Stimulated activated CD4-positive, alpha-beta T cell treated with anti-CD3 and anti-CD28 coated beads, Interleukin-2, amount 100 ng/mL, for 48 hours (primary cell): ENCODE measurements at regions not wholly inside any gene's neighbourhood (a gene's known extent, or its start where the extent isn't known, plus 50 kb on each side); places are given as distances from the start of the nearest gene placed in this dataset.
"Not testable (repeated sequence)": the region's sequence is repeated elsewhere in the genome, so short reads cannot be mapped to it uniquely, and the experiment has no call there.

Experiments
- DNase-seq, 2 donors: peaks; one replicate each; pipeline ENCODE4 v3.0.0-alpha.2; 2020

DNA sequence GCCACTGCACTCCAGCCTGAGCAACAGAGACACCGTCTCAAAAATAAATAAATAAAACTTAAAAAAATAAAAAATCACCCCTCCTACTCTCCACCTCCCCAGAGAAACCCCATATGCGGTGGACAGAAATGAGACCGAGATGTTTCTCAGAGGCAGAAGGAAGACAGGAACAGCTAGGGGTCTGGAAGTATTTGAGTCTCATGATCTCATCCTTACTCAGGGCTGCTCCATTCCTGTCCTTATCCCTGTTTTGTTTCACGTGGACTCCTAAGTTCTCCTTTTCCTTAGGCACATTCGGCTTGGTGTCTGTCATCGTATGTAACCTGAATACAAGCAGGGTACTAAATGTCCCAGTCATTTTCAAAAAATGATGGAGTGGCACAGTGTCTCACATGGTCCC lies 76.1 kb downstream of the C9orf50 start:
- no peak for DNase-seq

GRCh38 chr9:129542741-129543140 lies 78.2 kb downstream of the C9orf50 start:
- no peak for DNase-seq

DNA sequence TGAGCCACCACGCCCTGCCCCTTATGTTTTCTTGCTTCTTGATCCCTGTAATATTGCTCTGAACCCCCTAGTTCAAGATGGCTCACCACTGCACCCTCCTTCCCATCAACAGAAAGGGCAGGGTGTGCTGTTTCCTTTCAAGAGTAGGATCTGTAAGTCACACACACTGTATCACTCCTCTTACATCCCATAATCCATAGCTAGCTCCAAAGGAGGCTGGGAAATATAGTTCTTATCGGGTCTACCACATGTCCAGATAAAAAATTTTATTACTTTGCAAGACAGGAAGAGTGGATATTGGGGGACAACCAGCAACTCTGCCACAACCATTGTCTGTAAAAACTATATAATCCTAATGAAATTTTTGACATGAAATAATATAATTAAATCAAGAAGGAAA lies 79.6 kb downstream of the C9orf50 start:
- DNase-seq, result no peak

DNA sequence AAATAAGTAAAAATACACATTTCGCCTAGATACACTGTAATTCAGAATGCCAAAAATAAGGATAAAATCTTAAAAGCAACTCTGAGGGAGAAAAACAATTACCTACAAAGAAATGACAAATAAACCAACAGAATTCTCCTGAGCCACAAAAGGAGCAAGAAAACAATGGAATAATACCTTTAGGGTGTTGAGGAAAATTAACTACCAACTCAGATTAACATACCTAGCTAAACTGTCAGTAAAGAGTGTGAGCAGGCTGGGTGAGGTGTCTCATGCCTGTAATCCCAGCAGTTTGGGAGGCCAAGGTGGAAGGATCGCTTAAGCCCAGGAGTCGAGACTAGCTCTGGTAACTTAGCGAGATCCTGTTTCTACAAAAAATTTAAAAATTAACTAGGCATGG lies 81.5 kb downstream of the C9orf50 start:
- no peak for DNase-seq

DNA sequence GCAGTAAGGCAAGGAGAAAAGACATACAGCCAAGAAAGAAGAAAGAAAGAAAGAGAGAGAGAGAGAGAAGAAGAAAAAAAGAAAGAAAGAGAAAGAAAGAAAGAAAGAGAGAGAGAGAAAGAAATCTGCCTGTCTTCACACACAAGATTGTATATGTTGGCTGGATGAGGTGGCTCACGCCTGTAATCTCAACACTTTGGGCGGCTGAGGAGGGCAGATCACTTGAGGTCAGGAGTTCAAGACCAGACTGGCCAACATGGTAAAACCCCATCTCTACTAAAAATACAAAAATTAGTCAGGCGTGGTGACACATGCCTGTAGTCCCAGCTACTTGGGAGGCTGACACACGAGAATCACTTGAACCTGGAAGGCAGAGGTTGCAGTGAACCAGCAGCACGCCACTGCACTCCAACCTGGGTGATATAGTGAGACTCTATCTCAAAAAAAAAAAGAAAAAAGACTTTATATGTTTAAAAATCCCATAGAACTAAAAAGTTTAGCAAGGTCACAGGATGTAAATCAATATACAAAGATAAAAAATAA lies 89.0 kb downstream of the C9orf50 start:
- DNase-seq, result not testable (repeated sequence)

DNA sequence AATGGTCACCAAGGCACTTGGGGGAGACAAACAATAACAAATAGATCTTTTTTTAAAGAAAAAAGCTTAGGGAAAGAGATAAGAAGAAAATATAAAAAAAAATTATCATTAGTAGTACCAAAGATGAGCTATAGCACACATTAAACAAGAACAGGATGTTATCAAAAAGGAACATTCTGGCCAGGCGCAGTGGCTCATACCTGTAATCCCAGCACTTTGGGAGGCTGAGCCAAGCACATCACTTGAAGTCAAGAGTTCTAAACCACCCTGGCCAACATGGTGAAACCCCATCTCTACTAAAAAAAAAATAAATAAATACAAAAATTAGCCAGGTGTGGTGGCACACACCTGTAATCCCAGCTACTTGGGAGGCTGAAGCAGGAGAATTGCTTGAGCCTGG lies 92.9 kb downstream of the C9orf50 start:
- DNase-seq, result not testable (repeated sequence)

DNA sequence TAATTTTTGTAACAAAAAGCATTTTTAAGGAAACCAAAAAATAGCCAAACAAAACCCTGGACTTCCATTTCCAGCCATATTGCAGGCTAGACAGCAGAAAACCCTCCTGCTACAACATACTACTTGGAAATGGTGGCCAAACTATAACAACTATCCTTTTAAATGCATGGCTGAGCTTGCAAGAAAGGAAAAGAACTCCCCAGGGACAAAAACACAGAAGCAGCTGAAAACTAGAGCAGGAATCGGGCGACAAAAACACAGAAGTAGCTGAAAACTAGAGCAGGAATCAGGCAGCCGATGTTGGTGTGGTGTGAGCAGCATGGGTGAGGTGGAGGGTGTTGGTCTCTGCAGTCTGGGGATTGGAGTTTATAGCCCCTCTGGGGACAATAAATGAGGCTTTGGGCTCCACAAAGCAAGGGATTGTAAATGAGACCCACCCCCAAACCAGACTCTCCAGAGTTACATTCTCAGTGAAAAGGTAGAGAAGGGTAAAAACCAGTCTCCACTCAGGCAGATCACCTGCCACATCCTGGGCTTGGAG lies 95.2 kb downstream of the C9orf50 start:
- no peak for DNase-seq

GRCh38 chr9:129524582-129525270 lies 96.2 kb downstream of the C9orf50 start:
- DNase-seq, result no peak

- DNase-seq, result no peak
Observed at GRCh38 chr9:129523943-129524581, 96.8 kb downstream of the C9orf50 start.

DNA sequence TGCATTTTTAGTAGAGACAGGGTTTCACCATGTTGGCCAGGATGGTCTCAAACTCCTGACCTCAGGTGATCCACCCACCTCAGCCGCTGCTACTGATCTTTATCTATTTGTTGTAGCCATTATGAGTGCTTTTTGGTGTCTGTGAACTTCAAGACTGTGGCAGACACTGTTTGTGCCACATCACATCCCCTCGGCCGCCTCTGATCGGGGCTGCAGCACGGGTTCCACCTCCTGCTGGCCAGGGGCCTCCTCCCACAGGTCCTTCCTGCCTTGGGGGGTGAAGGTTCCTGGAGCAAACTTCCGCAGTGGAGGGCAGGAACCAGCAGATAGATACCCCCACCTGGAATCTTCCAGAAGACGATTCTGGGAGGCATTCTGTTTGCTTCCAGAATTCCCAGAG lies 98.5 kb downstream of the C9orf50 start:
- no peak for DNase-seq

DNA sequence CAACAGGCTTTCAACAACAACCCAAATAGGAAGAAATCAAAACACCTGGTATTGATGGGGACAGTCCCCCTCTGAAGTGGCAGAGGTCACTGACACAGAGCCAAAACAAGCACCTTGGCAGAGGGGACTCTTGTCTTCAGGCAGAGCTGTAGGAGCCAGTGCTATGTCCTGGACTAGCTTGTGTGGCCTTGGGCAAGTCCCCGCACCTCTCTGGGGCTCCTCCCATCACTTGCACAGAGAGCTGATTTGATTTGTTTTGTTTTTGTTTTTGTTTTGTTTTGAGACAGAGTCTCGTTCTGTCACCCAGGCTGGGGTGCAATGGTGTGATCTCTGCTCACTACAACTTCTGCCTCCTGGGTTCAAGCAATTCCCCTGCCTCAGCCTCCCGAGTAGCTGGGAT lies 100.8 kb downstream of the C9orf50 start:
- DNase-seq, result no peak

GRCh38 chr9:129518074-129518473 lies 102.8 kb downstream of the C9orf50 start:
- no peak for DNase-seq

DNA sequence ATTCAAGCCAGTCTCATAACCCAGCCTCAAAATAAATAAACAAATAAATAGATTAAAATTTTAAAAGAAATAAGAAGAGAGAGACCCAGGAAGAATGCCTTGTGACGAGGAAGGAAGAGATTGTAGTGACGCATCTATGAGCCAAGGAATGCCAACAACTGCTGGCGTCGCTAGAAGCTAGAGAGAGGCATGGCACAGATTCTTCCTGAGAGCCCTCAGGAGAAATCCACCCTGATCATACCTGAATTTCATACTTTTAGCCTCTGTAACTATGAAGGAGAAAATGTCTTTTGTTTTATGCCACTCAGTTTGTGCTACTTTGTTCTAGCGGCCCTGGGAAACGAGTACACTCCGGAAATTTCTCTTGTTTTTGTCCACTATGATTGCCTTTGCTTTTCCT lies 103.9 kb downstream of the C9orf50 start:
- DNase-seq, result no peak

DNA sequence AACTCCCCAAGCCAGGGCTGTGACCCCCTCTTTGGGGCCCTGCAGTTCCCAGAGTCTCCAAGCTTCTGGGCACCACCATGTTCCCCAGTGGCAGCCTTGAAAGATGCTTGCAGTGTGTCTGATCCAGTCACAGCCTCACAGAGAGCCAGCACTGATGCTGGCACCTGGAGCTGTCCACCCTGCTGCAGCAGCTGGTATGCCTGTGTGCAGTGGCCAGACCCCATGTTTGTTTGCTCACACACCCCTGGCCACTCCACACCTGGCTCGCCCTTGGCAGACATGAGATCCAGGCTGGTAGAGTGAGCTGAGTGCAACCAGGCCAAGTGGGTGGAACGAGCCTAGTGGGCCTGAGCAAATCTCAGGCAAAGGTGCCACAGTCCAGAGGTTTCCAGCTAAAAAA lies 106.0 kb downstream of the C9orf50 start:
- no peak for DNase-seq

- DNase-seq, result no peak
Observed at GRCh38 chr9:129514497-129514867, 106.4 kb downstream of the C9orf50 start.

- DNase-seq, result no peak
Observed at GRCh38 chr9:129513856-129514496, 106.9 kb downstream of the C9orf50 start.

DNA sequence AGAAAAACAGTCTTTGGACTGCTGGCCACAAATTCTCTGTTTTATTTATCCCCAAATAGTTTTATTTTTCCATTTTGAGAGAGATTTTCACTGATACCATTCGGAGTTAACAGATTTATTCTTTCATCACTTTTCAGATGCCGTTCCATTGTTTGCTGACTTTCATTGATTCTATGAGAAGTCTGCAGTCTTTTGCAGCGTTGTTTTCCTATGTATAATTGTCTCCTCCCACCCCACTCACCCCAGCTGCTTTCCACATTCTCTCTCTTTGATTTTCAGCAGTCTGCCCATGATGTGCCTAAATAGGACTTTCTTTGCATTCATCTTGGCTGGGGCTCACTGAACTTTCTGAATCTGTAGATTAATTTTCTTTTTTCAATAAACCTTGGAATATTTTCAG lies 107.6 kb downstream of the C9orf50 start:
- no peak for DNase-seq

- no peak for DNase-seq
Observed at GRCh38 chr9:129511285-129511900, 109.5 kb downstream of the C9orf50 start.

GRCh38 chr9:129509533-129509928 lies 111.4 kb downstream of the C9orf50 start:
- no peak for DNase-seq

DNA sequence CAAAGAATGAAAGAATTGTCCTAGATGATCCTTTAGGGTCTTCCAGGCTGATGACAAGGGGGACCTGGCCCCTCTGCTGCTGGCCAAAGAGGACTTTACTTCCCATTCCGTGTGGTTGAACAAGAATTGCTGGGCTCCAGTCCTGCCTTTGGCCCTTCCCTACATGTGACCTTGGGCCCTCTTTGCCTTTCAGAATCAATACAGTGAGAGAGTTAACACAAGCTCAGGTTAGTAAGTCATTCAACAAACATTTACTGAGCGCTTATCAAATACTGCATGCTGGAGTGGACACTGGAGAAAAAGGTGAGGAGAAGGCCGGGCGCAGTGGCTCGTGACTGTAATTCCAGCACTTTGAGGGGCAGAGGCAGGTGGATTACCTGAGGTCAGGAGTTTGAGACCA lies 113.1 kb downstream of the C9orf50 start:
- no peak for DNase-seq

GRCh38 chr9:129506892-129507291 lies 114.0 kb downstream of the C9orf50 start:
- DNase-seq, result no peak

DNA sequence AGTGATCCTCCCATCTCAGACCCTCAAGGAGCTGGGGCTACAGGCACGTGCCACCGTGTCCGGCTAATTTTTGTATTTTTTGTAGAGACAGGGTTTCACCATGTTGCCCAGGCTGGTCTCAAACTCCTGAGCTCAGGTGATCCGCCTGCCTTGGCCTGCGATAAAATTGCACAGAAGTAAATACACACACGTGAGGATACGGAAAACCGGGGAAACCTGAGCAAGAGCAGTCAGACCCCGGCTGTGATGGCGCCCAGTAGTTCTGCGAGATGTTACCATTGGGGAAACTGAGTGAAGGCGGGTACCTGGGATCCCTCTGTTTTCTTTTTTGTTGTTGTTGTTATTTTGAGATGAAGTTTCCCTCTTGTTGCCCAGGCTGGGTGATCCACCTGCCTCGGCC lies 114.9 kb downstream of the C9orf50 start:
- no peak for DNase-seq

DNA sequence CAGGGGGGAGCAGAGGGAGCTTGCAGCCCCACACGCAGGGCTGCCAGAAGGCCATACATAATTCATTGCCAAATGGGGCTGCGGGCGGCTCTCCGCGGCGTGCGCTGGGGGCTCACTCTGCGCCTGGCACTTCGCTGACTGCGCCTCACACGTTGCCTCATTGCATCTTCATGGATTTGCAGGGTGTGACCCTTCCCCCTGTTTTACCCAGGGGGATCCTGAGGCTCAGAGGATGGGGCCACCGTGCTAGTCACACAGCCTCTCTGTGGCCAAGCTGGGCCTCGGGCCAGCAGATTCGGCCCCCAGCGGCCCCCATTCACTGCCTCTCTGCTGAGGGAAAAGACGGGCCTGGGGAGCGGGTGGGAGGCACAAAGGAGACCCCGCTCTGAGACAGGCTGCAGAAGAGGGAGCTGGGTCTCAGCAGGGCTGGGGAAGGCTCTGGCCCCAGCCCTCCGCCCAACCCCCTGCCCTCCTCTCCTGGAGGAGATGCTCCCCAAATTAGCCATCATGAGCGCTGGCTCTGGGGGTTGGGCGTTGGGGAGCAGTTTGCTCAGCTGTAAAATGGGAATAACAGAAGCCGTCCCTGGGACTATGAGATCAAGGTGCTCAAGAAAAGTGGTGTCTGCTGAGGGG lies 115.5 kb downstream of the C9orf50 start:
- no peak for DNase-seq
